Adipocyte (in vitro differentiated cells): ENCODE measurements at regions not wholly inside any gene's neighbourhood (a gene's known extent, or its start where the extent isn't known, plus 50 kb on each side); places are given as distances from the start of the nearest gene placed in this dataset.
A peak's percentile ranks its signal among the peaks of the same experiment; 100 is the strongest.

Source experiments
- DNase-seq: peaks from one replicate; pipeline ENCODE4 v3.0.0-alpha.2; 2015; ENCODE audit warnings: low read depth
- H3K27me3 ChIP-seq: replicated peaks from 2 replicates; pipeline ENCODE4 v1.7.0; 2013; ENCODE audit warnings: mild to moderate bottlenecking, low read length, moderate library complexity; ENCODE audit not compliant: control insufficient read depth, insufficient read depth
- H3K36me3 ChIP-seq: 2 replicates; pipeline ENCODE4 v1.7.0; 2013; ENCODE audit warnings: low read length, mild to moderate bottlenecking, moderate library complexity; ENCODE audit not compliant: control insufficient read depth, insufficient read depth, severe bottlenecking
- H3K4me1 ChIP-seq: 2 replicates; pipeline ENCODE4 v1.7.0; 2013; ENCODE audit warnings: mild to moderate bottlenecking, low read length, moderate library complexity; ENCODE audit not compliant: control insufficient read depth, insufficient read depth
- H3K4me3 ChIP-seq: 2 replicates; pipeline ENCODE4 v1.7.0; 2013; ENCODE audit warnings: mild to moderate bottlenecking, low read length, moderate library complexity
- H3K9ac ChIP-seq: 2 replicates; pipeline ENCODE4 v1.7.0; 2013; ENCODE audit warnings: mild to moderate bottlenecking, low read length, moderate library complexity
- H3K9me3 ChIP-seq: 2 replicates; pipeline ENCODE4 v1.7.0; 2013; ENCODE audit warnings: mild to moderate bottlenecking, low read length, moderate library complexity; ENCODE audit not compliant: control insufficient read depth

- Histone ChIP-seq H3K9ac (no peak overlapping the region), H3K4me1 (peaks cover 15% of the 10 kb centered on the region), H3K27me3 (no peaks in the 10 kb centered on the region), H3K36me3 (no peaks in the 10 kb centered on the region), H3K9me3 (no peaks in the 10 kb centered on the region), H3K4me3 (no peak overlapping the region)
- peak; percentile 15 for DNase-seq
Observed at GRCh38 chr12:89890161-89890560, 181.5 kb upstream of the ATP2B1 start.

DNA sequence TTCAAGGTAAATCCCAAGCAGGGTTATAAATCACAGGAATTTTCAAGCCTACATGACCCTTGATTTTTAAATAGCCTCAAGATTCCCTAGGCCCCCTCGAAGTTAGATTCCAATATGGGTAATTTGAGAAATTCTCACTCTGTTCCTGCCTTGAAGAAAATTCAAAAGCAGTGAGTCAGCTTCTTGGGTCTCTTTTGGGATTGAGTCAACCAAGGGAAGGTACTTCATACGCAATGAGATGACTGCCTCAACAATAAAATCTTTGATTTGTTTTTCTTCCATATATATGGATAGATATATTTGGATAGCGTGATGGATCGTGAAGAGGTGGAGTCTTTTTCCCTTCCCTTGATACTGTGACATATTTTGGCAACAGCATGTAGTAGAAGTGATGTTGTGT, 180.4 kb upstream of the ATP2B1 start:
- peak; percentile 41 for DNase-seq
- Histone ChIP-seq H3K4me1 (peaks cover 11% of the 10 kb centered on the region), H3K27me3 (no peaks in the 10 kb centered on the region), H3K36me3 (no peaks in the 10 kb centered on the region), H3K4me3 (no peak overlapping the region), H3K9me3 (no peaks in the 10 kb centered on the region), H3K9ac (no peak overlapping the region)

DNA sequence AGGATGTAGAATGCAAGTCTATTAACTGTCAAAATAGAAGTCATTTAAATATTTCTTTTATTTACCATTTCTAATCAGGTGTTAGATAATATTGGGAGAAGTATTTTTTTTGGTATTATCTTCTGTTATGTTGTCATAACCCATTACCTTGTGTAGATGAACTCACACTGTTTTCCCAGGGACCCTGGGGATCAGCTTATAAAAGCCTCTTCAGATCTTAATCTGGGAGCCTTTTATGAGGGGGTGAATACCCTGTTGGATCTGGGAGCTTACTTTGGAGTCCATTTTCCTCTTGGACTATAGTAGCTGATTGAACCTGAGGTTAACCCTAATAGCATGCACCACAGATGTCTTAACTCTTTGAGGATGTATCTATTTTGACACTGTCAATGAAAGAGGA, 176.3 kb upstream of the ATP2B1 start:
- peaks cover 10% of the 10 kb centered on the region for H3K4me1 ChIP-seq
- H3K27me3 ChIP-seq: no peaks in the 10 kb centered on the region
- DNase-seq: no peak

GRCh38 chr12:89884416-89884898, 175.8 kb upstream of the ATP2B1 start:
- Histone ChIP-seq H3K36me3 (no peaks in the 10 kb centered on the region), H3K9me3 (no peaks in the 10 kb centered on the region), H3K4me3 (no peak overlapping the region), H3K9ac (no peak overlapping the region), H3K4me1 (peaks cover 6% of the 10 kb centered on the region), H3K27me3 (no peaks in the 10 kb centered on the region)
- DNase-seq: peak; percentile 62

More for the DNA sequence above, 176.3 kb upstream of the ATP2B1 start:
- Histone ChIP-seq H3K4me3 (no peak overlapping the region), H3K36me3 (no peaks in the 10 kb centered on the region), H3K9ac (no peak overlapping the region), H3K9me3 (no peaks in the 10 kb centered on the region)

GRCh38 chr12:89883630-89884389, 175.2 kb upstream of the ATP2B1 start:
- DNase-seq: no peak
- Histone ChIP-seq H3K36me3 (no peaks in the 10 kb centered on the region), H3K9me3 (no peaks in the 10 kb centered on the region), H3K4me3 (no peak overlapping the region), H3K27me3 (no peaks in the 10 kb centered on the region), H3K4me1 (peaks cover 6% of the 10 kb centered on the region), H3K9ac (no peak overlapping the region)

DNA sequence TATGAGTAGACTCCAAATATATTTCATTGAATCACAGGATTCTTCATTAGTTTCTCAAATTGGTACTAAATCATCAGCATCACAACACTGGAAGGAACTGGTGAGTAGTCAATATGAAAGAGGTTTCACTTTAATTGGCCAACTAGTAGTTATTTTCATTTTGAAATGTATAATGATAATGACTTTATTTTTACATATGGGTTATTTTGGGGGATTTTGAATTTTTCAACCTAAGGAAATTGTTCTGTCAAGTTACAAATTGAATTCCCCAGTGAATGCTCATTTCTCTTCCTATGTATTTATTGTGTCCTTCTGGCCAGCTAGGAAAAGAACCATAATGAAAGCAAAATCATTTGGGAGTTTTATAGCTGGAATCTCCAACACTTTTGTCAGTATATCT, 174.2 kb upstream of the ATP2B1 start:
- no peak for DNase-seq
- peaks cover 6% of the 10 kb centered on the region for H3K4me1 ChIP-seq

DNA sequence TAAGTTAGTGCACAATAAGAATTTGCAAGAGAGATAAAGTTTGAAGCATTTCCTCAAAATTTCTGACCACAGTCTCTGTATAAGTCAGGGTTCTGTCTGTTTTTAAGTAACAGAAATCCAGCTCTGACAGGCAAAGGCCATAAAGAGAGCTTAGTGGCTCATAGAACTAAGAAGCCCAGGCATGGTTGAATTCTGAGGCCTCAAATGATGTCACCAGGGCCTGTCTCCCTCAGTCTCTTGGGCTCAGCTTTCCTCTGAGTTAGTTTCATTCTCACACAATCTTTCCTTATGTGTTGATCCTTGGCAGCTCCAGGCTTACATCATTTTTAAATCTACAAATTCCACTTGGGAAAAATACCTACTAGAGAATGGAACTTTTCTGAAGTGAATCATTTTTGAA, 173.4 kb upstream of the ATP2B1 start:
- Histone ChIP-seq H3K36me3 (no peaks in the 10 kb centered on the region), H3K27me3 (no peaks in the 10 kb centered on the region), H3K4me3 (no peak overlapping the region), H3K4me1 (peaks cover 6% of the 10 kb centered on the region), H3K9ac (no peak overlapping the region), H3K9me3 (no peaks in the 10 kb centered on the region)
- peak; percentile 65 for DNase-seq

More for the DNA sequence above, 174.2 kb upstream of the ATP2B1 start:
- Histone ChIP-seq H3K9ac (no peak overlapping the region), H3K9me3 (no peaks in the 10 kb centered on the region), H3K4me3 (no peak overlapping the region), H3K36me3 (no peaks in the 10 kb centered on the region), H3K27me3 (no peaks in the 10 kb centered on the region)

DNA sequence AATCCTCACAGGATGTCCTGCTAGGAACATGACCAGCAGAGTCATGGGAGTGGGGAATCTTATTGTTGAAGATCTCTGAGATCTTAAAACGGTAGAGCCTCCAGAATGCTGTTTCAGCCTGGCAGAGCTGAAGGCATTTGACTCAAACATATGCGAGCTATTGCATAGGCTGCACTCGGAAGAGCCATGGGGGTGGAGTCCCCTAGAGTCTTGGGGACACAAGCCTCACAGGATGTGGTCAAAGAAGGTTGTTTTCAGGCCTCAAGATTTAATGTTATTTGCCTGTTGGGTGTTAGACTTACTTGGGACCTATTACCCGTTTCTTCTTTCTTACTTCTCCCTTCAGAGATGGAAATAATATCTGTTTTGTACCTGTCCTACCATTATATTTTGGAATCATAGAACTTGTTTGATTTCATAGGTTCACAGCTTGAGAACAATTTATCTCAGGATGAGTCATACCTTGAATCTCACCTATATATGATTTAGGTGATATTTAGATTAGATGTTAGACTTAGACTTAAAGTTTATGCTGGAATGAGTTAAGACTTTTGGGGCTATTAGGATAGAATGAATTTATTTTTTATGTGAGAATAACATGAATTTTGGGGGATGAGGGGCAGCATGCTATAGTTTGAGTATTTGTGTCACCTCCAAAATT, 172.2 kb upstream of the ATP2B1 start:
- Histone ChIP-seq H3K9me3 (no peaks in the 10 kb centered on the region), H3K36me3 (no peaks in the 10 kb centered on the region), H3K27me3 (no peaks in the 10 kb centered on the region), H3K4me1 (peaks cover 6% of the 10 kb centered on the region), H3K4me3 (no peak overlapping the region), H3K9ac (no peak overlapping the region)
- no peak for DNase-seq

DNA sequence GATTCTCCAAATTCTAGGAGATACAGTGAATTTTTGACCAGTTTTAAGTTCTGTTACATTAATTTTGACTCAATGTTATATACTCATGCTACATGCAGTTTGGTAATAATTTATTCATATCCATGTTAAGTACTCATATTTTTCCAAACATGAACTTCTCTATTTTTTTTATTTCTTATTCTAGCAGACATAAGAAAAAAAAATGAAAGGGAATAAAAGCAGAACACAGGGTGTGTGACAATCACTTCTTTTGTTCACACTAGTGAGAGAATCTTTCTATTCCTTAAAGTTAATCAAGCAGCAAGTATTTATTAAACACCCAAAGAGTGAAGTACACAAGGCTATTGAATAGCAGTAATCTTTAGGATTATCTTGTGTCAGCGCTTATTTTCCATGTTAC, 171.1 kb upstream of the ATP2B1 start:
- peaks cover 6% of the 10 kb centered on the region for H3K4me1 ChIP-seq
- no peak for DNase-seq
- H3K9me3 ChIP-seq: no peaks in the 10 kb centered on the region
- no peaks in the 10 kb centered on the region for H3K36me3 ChIP-seq
- no peak overlapping the region for H3K9ac ChIP-seq
- H3K27me3 ChIP-seq: no peaks in the 10 kb centered on the region
- H3K4me3 ChIP-seq: no peak overlapping the region

GRCh38 chr12:89878950-89879349, 170.3 kb upstream of the ATP2B1 start:
- Histone ChIP-seq H3K4me1 (peaks cover 9% of the 10 kb centered on the region), H3K4me3 (no peak overlapping the region)

GRCh38 chr12:89878327-89878726, 169.7 kb upstream of the ATP2B1 start:
- Histone ChIP-seq H3K9me3 (no peaks in the 10 kb centered on the region), H3K9ac (no peak overlapping the region), H3K36me3 (no peaks in the 10 kb centered on the region), H3K4me3 (no peak overlapping the region), H3K4me1 (peaks cover 12% of the 10 kb centered on the region), H3K27me3 (no peaks in the 10 kb centered on the region)
- no peak for DNase-seq

More at GRCh38 chr12:89878950-89879349, 170.3 kb upstream of the ATP2B1 start:
- no peak for DNase-seq
- no peaks in the 10 kb centered on the region for H3K36me3 ChIP-seq
- H3K27me3 ChIP-seq: no peaks in the 10 kb centered on the region
- no peak overlapping the region for H3K9ac ChIP-seq
- no peaks in the 10 kb centered on the region for H3K9me3 ChIP-seq
